Endodermal cell (in vitro differentiated cells): ENCODE measurements at regions not wholly inside any gene's neighbourhood (a gene's known extent, or its start where the extent isn't known, plus 50 kb on each side); places are given as distances from the start of the nearest gene placed in this dataset.

Experiments
- DNase-seq: peaks from one replicate; pipeline ENCODE4 v3.0.0-alpha.2; 2017
- H3K27ac ChIP-seq: 2 replicates; pipeline ENCODE4 v1.5.1; 2013; ENCODE audit warnings: mild to moderate bottlenecking, low read depth, low read length, moderate library complexity
- H3K27me3 ChIP-seq: 2 replicates; pipeline ENCODE4 v1.6.1; 2013; ENCODE audit warnings: mild to moderate bottlenecking, low read length, moderate library complexity; ENCODE audit not compliant: insufficient read depth, control insufficient read depth, poor library complexity, severe bottlenecking
- H3K36me3 ChIP-seq: 2 replicates; pipeline ENCODE4 v1.7.0; 2013; ENCODE audit warnings: mild to moderate bottlenecking, low read length, moderate library complexity; ENCODE audit not compliant: control insufficient read depth, insufficient read depth
- H3K4me1 ChIP-seq: one replicate; pipeline ENCODE4 v1.7.0; 2013; ENCODE audit warnings: low read length; ENCODE audit not compliant: control insufficient read depth, insufficient read depth
- H3K4me3 ChIP-seq: 2 replicates; pipeline ENCODE4 v1.5.1; 2013; ENCODE audit warnings: mild to moderate bottlenecking, low read length, moderate library complexity
- H3K9ac ChIP-seq: 2 replicates; pipeline ENCODE4 v1.6.1; 2013; ENCODE audit warnings: mild to moderate bottlenecking, low read length, moderate library complexity; ENCODE audit not compliant: poor library complexity, severe bottlenecking; ENCODE audit errors: extremely low read depth
- H3K9me3 ChIP-seq: 2 replicates; pipeline ENCODE4 v1.6.1; 2013; ENCODE audit warnings: mild to moderate bottlenecking, low read length, moderate library complexity; ENCODE audit not compliant: control insufficient read depth
- H3K27ac Mint-ChIP-seq: 2 replicates; pipeline ENCODE4 v1.8.0; 2020; ENCODE audit warnings: mixed read lengths
- H3K27me3 Mint-ChIP-seq: 2 replicates; pipeline ENCODE4 v1.8.0; 2021; ENCODE audit warnings: mild to moderate bottlenecking, mixed read lengths; ENCODE audit not compliant: insufficient read depth
- H3K36me3 Mint-ChIP-seq: 2 replicates; pipeline ENCODE4 v1.8.0; 2020; ENCODE audit warnings: low read depth, mixed read lengths
- H3K4me1 Mint-ChIP-seq: 2 replicates; pipeline ENCODE4 v1.8.0; 2020; ENCODE audit warnings: mixed read lengths
- H3K4me3 Mint-ChIP-seq: 2 replicates; pipeline ENCODE4 v1.8.0; 2020; ENCODE audit warnings: mild to moderate bottlenecking, moderate library complexity, mixed read lengths
- H3K9me3 Mint-ChIP-seq: 2 replicates; pipeline ENCODE4 v1.8.0; 2020; ENCODE audit warnings: mild to moderate bottlenecking, mixed read lengths
- WGBS, 2 experiments: methylation state at CpG; one replicate each; pipeline versions ENCODE4 v1.1.5 to v1.1.7; 2013; ENCODE audit warnings: missing lambda C conversion rate in 2 of 2, mixed read lengths in 1 of 2; ENCODE audit not compliant: insufficient coverage in 1 of 2, insufficient read length in 1 of 2; 5-methylcytosine and 5-hydroxymethylcytosine counted together
- TF ChIP-seq, protein P1 (sequence below): fragments of 200-600 bp; sonication (generic); conservative IDR thresholded peaks from 2 replicates; pipeline ENCODE4 v1.5.0; 2021; ENCODE audit warnings: antibody characterized with exemption, mild to moderate bottlenecking

DNA sequence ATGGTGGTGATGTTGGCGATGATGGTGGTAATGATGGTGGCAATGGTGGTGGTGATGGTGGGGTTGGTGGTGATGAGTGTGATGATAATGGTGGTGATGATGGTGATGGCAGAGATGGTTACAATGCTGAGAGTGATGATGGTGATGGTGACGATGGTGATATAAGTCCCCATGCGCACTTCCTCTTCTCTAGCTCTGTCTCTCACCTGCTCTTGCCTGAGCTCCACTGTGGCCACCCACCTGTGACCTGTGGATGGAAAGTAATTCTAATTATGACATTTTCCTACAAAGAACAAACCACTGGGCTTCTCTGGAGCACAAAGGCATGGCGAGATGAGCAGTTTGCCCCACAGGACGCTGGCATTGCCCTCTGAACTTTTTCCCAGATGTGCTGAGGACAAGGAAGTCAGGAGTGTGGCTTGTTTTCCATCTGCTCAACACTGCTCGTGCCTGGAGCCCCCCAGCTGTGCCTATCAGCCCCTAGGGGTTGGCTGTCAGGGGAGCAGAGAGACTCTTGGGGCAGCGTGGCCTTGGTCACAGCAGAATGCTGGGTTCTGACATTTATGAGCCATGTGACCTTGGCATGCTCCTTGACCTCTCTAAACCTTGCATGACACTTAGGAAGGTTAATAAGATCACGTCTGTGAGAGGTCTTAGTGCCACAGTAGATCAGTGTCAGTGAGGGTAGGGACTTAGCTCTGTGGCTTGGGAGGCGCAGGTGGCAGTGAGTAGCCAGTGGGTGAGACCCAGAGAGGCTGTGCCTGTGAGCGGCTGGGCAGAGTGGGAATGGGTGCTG lies 68.4 kb downstream of the RRM2 start:
- Mint-ChIP-seq H3K27ac (no peak overlapping the region), H3K4me3 (no peak overlapping the region), H3K9me3 (no peaks in the 10 kb centered on the region), H3K27me3 (no peaks in the 10 kb centered on the region), H3K4me1 (no peaks in the 10 kb centered on the region), H3K36me3 (no peaks in the 10 kb centered on the region)
- Histone ChIP-seq H3K4me3 (no peak overlapping the region), H3K27me3 (no peaks in the 10 kb centered on the region), H3K9ac (no peak overlapping the region), H3K27ac (no peak overlapping the region), H3K9me3 (no peaks in the 10 kb centered on the region), H3K4me1 (no peaks in the 10 kb centered on the region), H3K36me3 (no peaks in the 10 kb centered on the region)
- 83 to 84% methylated on average over 7 to 10 of the region's 10 CpGs for WGBS, 2 experiments
- TF ChIP-seq, protein P1, sequence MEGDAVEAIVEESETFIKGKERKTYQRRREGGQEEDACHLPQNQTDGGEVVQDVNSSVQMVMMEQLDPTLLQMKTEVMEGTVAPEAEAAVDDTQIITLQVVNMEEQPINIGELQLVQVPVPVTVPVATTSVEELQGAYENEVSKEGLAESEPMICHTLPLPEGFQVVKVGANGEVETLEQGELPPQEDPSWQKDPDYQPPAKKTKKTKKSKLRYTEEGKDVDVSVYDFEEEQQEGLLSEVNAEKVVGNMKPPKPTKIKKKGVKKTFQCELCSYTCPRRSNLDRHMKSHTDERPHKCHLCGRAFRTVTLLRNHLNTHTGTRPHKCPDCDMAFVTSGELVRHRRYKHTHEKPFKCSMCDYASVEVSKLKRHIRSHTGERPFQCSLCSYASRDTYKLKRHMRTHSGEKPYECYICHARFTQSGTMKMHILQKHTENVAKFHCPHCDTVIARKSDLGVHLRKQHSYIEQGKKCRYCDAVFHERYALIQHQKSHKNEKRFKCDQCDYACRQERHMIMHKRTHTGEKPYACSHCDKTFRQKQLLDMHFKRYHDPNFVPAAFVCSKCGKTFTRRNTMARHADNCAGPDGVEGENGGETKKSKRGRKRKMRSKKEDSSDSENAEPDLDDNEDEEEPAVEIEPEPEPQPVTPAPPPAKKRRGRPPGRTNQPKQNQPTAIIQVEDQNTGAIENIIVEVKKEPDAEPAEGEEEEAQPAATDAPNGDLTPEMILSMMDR = no peak
- no peak for DNase-seq

DNA sequence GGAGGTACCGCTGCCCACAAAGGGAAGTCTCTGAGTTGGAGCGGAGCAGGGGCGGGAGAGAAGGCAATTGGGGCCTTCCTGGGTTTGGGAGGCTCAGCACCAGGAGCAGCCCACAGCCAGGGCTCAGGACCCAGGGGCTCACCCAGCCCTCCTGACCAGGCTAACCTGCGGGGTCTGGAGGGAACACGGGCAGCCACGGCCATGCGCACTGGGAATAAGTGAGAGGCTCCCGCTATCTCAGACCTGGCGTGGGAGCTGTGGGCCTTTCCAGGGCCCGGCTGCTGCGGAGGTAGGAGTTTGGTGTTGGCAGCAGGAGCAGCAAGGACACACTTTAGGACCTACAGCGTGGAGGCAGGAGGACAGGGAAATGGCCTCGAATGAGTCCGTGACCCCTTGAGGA lies 69.0 kb downstream of the RRM2 start:
- Histone ChIP-seq H3K36me3 (no peaks in the 10 kb centered on the region), H3K27me3 (no peaks in the 10 kb centered on the region), H3K9ac (no peak overlapping the region), H3K4me1 (no peaks in the 10 kb centered on the region), H3K9me3 (no peaks in the 10 kb centered on the region), H3K27ac (no peak overlapping the region), H3K4me3 (no peak overlapping the region)
- H3K36me3 Mint-ChIP-seq = no peaks in the 10 kb centered on the region
- no peak for DNase-seq
- no peaks in the 10 kb centered on the region for H3K4me1 Mint-ChIP-seq
- H3K27ac Mint-ChIP-seq = no peak overlapping the region
- H3K4me3 Mint-ChIP-seq = no peak overlapping the region
- no peaks in the 10 kb centered on the region for H3K27me3 Mint-ChIP-seq
- WGBS, 2 experiments = 95 to 96% methylated on average over 13 to 14 of the region's 14 CpGs
- TF ChIP-seq, protein P1 = no peak
- no peaks in the 10 kb centered on the region for H3K9me3 Mint-ChIP-seq

DNA sequence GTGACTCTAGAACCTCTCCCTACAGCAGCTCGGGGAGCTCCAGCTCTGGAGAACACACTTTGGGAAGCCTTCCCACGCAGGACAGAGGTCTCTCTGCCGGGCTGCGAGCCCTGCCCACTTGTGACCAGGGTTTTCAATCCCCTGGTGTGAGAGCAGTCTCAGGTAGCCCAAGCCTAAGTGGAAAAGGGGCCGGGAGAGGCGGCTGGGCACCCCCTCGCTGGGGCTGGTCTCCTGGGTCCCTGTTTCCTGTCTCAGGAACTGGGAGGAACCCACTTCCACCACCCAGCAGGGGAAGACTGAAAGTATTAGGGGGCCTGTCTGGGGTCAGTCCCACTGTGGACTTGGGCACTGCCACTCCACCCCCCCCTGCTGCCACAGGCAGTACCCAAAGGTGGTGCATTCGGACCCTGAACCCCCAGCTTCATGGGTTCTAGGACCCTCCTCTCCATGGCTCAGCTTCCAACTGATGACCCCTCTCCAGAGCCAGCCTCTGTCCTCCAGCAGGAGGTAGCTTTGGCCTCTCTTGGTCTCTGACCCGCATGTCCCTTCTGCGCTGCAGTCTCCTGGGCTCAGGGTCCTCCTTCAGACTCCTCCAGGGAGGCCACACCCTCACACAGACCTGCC lies 70.0 kb downstream of the RRM2 start:
- Histone ChIP-seq H3K4me1 (no peaks in the 10 kb centered on the region), H3K36me3 (no peaks in the 10 kb centered on the region), H3K27ac (no peak overlapping the region), H3K9ac (no peak overlapping the region), H3K4me3 (no peak overlapping the region), H3K9me3 (no peaks in the 10 kb centered on the region), H3K27me3 (no peaks in the 10 kb centered on the region)
- WGBS, 2 experiments = 87 to 94% methylated on average over 4 to 10 of the region's 10 CpGs
- H3K27me3 Mint-ChIP-seq = no peaks in the 10 kb centered on the region
- no peaks in the 10 kb centered on the region for H3K4me1 Mint-ChIP-seq
- TF ChIP-seq, protein P1 = no peak
- H3K27ac Mint-ChIP-seq = no peak overlapping the region
- no peak overlapping the region for H3K4me3 Mint-ChIP-seq
- peaks cover under 1% of the 10 kb centered on the region for H3K9me3 Mint-ChIP-seq
- peak; percentile 38 for DNase-seq
- H3K36me3 Mint-ChIP-seq = no peaks in the 10 kb centered on the region
